ENCODE measurements at regions not wholly inside any gene's neighbourhood (a gene's known extent, or its start where the extent isn't known, plus 50 kb on each side); places are given as distances from the start of the nearest gene placed in this dataset.

- Mint-ChIP-seq H3K9me3 (no peaks in the 10 kb centered on the region), H3K36me3 (ENCODE audit: low read depth) (no peaks in the 10 kb centered on the region), H3K27me3 (peaks cover 2% of the 10 kb centered on the region), H3K27ac (no peak overlapping the region), H3K4me1 (no peaks in the 10 kb centered on the region), H3K4me3 (no peak overlapping the region)
- POLR2A ChIA-PET = no interaction called here
- DNase-seq = no peak
- CTCF ChIA-PET = no interaction called here
Observed at GRCh38 chr4:56112377-56112776, 163.6 kb downstream of the CEP135 start.

- ChIA-PET POLR2A (no interaction called here), CTCF (no interaction called here)
- no peak overlapping the region for H3K4me3 Mint-ChIP-seq
- no peak for DNase-seq
- H3K4me1 Mint-ChIP-seq = no peaks in the 10 kb centered on the region
- no peaks in the 10 kb centered on the region for H3K9me3 Mint-ChIP-seq
- no peaks in the 10 kb centered on the region for H3K36me3 Mint-ChIP-seq (ENCODE audit: low read depth)
- no peak overlapping the region for H3K27ac Mint-ChIP-seq
- peaks cover 10% of the 10 kb centered on the region for H3K27me3 Mint-ChIP-seq
Observed at GRCh38 chr4:56106180-56107147, 157.7 kb downstream of the CEP135 start.

GRCh38 chr4:56104188-56104587 is 155.4 kb downstream of the CEP135 start:
- Mint-ChIP-seq H3K36me3 (ENCODE audit: low read depth) (no peaks in the 10 kb centered on the region), H3K4me1 (no peaks in the 10 kb centered on the region), H3K9me3 (no peaks in the 10 kb centered on the region), H3K27me3 (peaks cover 11% of the 10 kb centered on the region), H3K4me3 (no peak overlapping the region), H3K27ac (no peak overlapping the region)
- CTCF ChIA-PET = no interaction called here
- POLR2A ChIA-PET = no interaction called here
- DNase-seq = no peak

GRCh38 chr4:56102601-56103000 is 153.9 kb downstream of the CEP135 start:
- DNase-seq = no peak
- Mint-ChIP-seq H3K4me3 (no peak overlapping the region), H3K27me3 (peaks cover 11% of the 10 kb centered on the region), H3K36me3 (ENCODE audit: low read depth) (no peaks in the 10 kb centered on the region), H3K9me3 (no peaks in the 10 kb centered on the region), H3K27ac (no peak overlapping the region), H3K4me1 (no peaks in the 10 kb centered on the region)
- ChIA-PET POLR2A (no interaction called here), CTCF (no interaction called here)

GRCh38 chr4:56099378-56099786 is 150.6 kb downstream of the CEP135 start:
- Mint-ChIP-seq H3K27me3 (peaks cover 11% of the 10 kb centered on the region), H3K36me3 (ENCODE audit: low read depth) (no peaks in the 10 kb centered on the region), H3K4me1 (no peaks in the 10 kb centered on the region), H3K9me3 (no peaks in the 10 kb centered on the region), H3K27ac (no peak overlapping the region), H3K4me3 (no peak overlapping the region)
- ChIA-PET POLR2A (no interaction called here), CTCF (no interaction called here)
- DNase-seq = no peak

- DNase-seq = no peak
- Mint-ChIP-seq H3K9me3 (no peaks in the 10 kb centered on the region), H3K4me3 (no peak overlapping the region), H3K36me3 (ENCODE audit: low read depth) (no peaks in the 10 kb centered on the region), H3K27me3 (no peaks in the 10 kb centered on the region), H3K4me1 (no peaks in the 10 kb centered on the region), H3K27ac (no peak overlapping the region)
- POLR2A ChIA-PET = no interaction called here
- CTCF ChIA-PET = no interaction called here
Observed at GRCh38 chr4:56093576-56093975, 144.8 kb downstream of the CEP135 start.

GRCh38 chr4:56092540-56092939 is 143.8 kb downstream of the CEP135 start:
- ChIA-PET CTCF (no interaction called here), POLR2A (no interaction called here)
- no peaks in the 10 kb centered on the region for H3K36me3 Mint-ChIP-seq (ENCODE audit: low read depth)
- H3K27me3 Mint-ChIP-seq = no peaks in the 10 kb centered on the region
- no peak for DNase-seq
- H3K27ac Mint-ChIP-seq = no peak overlapping the region
- no peaks in the 10 kb centered on the region for H3K4me1 Mint-ChIP-seq
- H3K9me3 Mint-ChIP-seq = no peaks in the 10 kb centered on the region
- H3K4me3 Mint-ChIP-seq = no peak overlapping the region

- no peak overlapping the region for H3K4me3 Mint-ChIP-seq
- H3K9me3 Mint-ChIP-seq = no peaks in the 10 kb centered on the region
- no peak for DNase-seq
- peaks cover 5% of the 10 kb centered on the region for H3K27me3 Mint-ChIP-seq
- ChIA-PET CTCF (no interaction called here), POLR2A (no interaction called here)
- H3K4me1 Mint-ChIP-seq = no peaks in the 10 kb centered on the region
- H3K27ac Mint-ChIP-seq = no peak overlapping the region
- no peaks in the 10 kb centered on the region for H3K36me3 Mint-ChIP-seq (ENCODE audit: low read depth)
Observed at GRCh38 chr4:56086561-56086960, 137.8 kb downstream of the CEP135 start.

- no peak overlapping the region for H3K4me3 Mint-ChIP-seq
- peaks cover 5% of the 10 kb centered on the region for H3K27me3 Mint-ChIP-seq
- CTCF ChIA-PET = no interaction called here
- no peaks in the 10 kb centered on the region for H3K9me3 Mint-ChIP-seq
- H3K36me3 Mint-ChIP-seq (ENCODE audit: low read depth) = no peaks in the 10 kb centered on the region
- H3K4me1 Mint-ChIP-seq = no peaks in the 10 kb centered on the region
- DNase-seq = no peak
- H3K27ac Mint-ChIP-seq = no peak overlapping the region
- POLR2A ChIA-PET = no interaction called here
Observed at GRCh38 chr4:56086073-56086541, 137.4 kb downstream of the CEP135 start.

- H3K9me3 Mint-ChIP-seq = no peaks in the 10 kb centered on the region
- H3K4me1 Mint-ChIP-seq = no peaks in the 10 kb centered on the region
- CTCF ChIA-PET = no interaction called here
- H3K27ac Mint-ChIP-seq = no peak overlapping the region
- H3K36me3 Mint-ChIP-seq (ENCODE audit: low read depth) = no peaks in the 10 kb centered on the region
- POLR2A ChIA-PET = no interaction called here
- H3K4me3 Mint-ChIP-seq = no peak overlapping the region
- DNase-seq = no peak
- peaks cover 5% of the 10 kb centered on the region for H3K27me3 Mint-ChIP-seq
Observed at GRCh38 chr4:56085275-56085674, 136.5 kb downstream of the CEP135 start.

- CTCF ChIA-PET = no interaction called here
- no peak overlapping the region for H3K4me3 Mint-ChIP-seq
Observed at GRCh38 chr4:56084851-56085250, 136.1 kb downstream of the CEP135 start.

More at GRCh38 chr4:56084851-56085250, 136.1 kb downstream of the CEP135 start:
- no peak overlapping the region for H3K27ac Mint-ChIP-seq
- H3K9me3 Mint-ChIP-seq = no peaks in the 10 kb centered on the region
- peaks cover 5% of the 10 kb centered on the region for H3K27me3 Mint-ChIP-seq
- H3K36me3 Mint-ChIP-seq (ENCODE audit: low read depth) = no peaks in the 10 kb centered on the region
- H3K4me1 Mint-ChIP-seq = no peaks in the 10 kb centered on the region
- DNase-seq = no peak
- POLR2A ChIA-PET = no interaction called here

Data from activated CD4-positive, alpha-beta memory T cell treated with anti-CD3 and anti-CD28 coated beads, Interleukin-2, amount 10 ng/mL, durations not matched to agents 7 days and 5 days (primary cell).